Activated CD4-positive, alpha-beta T cell treated with anti-CD3 and anti-CD28 coated beads, Interleukin-2, amount 50 U/mL, for 16 hours (primary cell): ENCODE measurements at regions not wholly inside any gene's neighbourhood (a gene's known extent, or its start where the extent isn't known, plus 50 kb on each side); places are given as distances from the start of the nearest gene placed in this dataset.

Experiments used
- DNase-seq: peaks from one replicate; pipeline ENCODE4 v3.0.0-alpha.2; 2020

- DNase-seq = peak; percentile 88
Measured at GRCh38 chr20:51335329-51335841, 207.1 kb downstream of the NFATC2 start.

DNA sequence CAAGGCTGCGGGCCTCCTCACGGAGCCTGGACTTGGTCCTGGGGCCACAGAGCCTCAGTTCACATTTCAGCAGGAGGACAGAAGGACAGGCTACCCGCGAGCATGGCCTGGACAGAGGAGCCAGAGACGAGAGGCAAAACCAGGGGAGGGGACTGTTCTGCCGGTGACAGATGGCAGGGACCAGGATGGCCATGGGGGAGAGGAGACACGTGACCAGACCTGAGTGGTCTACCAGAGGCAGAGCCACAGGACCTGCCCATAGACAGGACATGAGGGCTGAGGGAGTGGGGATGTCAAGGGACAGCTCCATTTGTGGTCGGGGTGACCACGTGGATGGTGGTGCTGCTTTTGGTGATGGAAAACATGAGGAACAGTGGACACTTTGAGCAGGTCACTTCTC lies 207.9 kb downstream of the NFATC2 start:
- no peak for DNase-seq

GRCh38 chr20:51333971-51334370 lies 208.5 kb downstream of the NFATC2 start:
- no peak for DNase-seq

DNA sequence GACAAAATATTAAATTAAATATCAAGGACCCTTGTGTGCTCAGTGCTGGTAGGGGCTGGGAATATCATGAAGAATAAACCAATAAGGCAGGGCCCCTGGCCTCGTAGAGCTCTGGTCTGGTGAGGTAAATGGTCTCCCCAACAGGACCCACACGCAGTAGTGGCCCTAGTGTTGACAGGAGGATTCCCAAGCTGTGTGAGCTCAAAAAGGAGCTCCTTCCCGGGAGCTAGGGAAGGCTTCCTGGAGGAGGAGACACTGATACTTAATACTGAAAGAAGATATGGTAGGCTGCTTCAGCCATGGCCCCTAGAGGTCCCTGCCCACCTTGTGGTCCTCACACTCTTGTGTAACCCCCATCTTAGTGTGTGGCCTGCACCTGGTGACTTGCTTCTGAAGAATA lies 209.1 kb downstream of the NFATC2 start:
- no peak for DNase-seq

GRCh38 chr20:51331481-51331880 lies 211.0 kb downstream of the NFATC2 start:
- DNase-seq = no peak

GRCh38 chr20:51329845-51330244 lies 212.7 kb downstream of the NFATC2 start:
- no peak for DNase-seq

- no peak for DNase-seq
Measured at GRCh38 chr20:51327251-51327841, 215.2 kb downstream of the NFATC2 start.

- DNase-seq = peak; percentile 23
Measured at GRCh38 chr20:51326201-51326819, 216.2 kb downstream of the NFATC2 start.

DNA sequence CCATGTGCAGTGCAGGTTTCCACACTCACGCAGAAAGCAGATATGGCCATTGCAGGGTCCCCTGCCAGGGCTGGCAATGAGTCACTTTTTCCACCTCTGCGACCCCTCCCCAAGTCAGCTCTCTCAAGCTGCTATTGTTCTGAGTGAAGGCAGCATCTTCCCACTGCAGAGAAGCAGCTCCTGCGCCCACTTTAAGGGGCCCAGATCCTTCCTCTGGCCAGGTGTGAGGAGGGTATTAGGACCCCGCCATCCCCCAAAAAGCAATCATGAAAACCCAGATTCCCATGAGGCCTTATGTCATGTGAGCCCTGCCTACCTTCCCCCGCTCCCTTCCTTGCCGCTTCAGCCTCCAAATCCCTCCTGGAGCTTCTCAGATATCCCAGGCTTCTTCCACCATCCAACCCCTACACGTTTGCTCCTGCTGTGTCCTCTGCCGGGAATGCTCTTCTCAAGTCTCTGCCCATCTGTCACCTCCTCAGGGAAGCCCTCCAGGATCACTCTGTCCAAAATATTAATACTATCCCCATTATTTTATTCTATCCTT lies 220.3 kb downstream of the NFATC2 start:
- DNase-seq = no peak

GRCh38 chr20:51321343-51322163 lies 221.0 kb downstream of the NFATC2 start:
- no peak for DNase-seq

- no peak for DNase-seq
Measured at GRCh38 chr20:51319522-51319921, 223.0 kb downstream of the NFATC2 start.

- peak; percentile 48 for DNase-seq
Measured at GRCh38 chr20:51318058-51318949, 224.2 kb downstream of the NFATC2 start.

GRCh38 chr20:51315390-51315789 lies 227.1 kb downstream of the NFATC2 start:
- no peak for DNase-seq

DNA sequence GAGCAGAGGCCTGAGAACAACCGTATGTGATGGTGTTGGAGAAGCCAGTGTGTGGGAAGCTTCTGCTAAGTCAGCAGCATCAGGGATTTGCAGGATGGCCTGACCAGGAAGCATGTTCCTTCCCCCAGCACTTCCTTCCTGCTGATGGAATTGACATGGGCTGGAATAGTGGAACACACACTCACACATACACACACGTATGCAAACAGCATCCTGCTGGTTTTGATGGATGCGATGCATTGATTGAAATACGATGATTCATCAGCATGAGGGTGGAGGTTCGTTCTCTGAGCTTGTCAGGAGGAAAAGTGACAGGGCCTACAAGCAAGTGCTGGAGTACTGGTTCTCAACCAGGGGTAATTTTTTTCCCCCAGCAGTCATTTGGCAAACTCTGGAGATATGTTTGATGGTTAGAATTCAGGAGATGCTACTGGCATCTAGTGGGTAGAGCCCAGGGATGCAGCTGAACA lies 229.1 kb downstream of the NFATC2 start:
- DNase-seq = no peak

GRCh38 chr20:51312480-51312783 lies 230.1 kb downstream of the NFATC2 start:
- DNase-seq = no peak

DNA sequence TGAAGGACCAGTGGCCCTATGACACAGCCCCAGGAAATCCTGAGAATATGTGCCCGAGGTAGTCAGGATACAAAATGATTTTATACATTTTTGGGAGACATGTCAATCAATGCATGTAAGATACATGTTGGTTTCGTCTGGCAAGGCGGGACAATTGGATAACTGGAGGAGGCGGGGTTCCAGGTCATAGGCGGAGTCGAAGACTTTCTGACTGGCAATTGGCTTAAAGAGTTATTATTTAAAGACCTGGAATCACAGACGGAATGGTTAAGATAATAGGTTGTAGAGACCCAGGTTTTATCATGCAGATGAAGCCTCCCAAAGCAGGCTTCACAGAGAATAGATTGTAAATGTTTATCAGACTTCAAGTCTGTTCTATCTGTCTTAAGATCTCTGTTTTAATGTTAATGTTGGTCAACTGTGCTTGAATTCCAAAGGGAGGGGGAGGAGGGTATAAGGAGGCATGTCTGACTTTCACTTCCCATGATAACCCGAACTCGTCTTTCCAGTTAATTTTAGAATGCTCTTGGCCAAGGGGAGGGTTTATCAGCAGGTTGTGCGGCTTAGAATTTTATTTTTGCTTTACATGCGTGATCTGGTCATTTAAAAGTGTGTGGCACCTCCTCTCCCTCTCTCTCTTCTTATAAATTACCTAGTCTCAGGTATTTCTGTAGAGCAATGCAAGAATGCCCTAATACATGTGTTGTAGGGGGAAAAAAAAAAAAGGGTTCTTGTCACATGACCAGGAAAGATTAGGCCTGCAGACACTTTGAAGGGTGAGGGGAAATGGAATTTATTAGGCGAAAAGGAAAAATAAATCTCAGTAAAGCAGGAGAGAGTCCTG lies 230.7 kb downstream of the NFATC2 start:
- DNase-seq = no peak

GRCh38 chr20:51310216-51310615 lies 232.3 kb downstream of the NFATC2 start:
- no peak for DNase-seq

DNA sequence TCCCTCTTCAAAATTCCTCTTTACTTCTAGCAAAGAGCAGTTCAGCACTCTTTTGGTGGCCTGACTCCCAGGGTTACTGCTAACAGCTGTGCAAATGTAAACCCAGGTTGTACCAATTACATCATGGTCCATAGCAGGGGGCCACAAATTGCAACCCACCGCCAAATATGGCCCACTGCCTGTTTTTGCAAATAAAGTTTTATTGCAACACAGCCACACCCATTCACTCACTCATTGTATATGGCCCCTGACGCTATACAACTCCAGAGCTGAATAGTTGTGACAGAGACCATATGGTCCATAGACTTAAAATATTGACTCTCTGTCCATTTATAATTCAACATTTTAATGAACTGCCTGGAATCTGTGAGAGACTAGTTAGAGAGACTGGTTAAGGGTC lies 233.4 kb downstream of the NFATC2 start:
- DNase-seq = no peak

GRCh38 chr20:51306521-51307358 lies 235.8 kb downstream of the NFATC2 start:
- DNase-seq = peak; percentile 76

DNA sequence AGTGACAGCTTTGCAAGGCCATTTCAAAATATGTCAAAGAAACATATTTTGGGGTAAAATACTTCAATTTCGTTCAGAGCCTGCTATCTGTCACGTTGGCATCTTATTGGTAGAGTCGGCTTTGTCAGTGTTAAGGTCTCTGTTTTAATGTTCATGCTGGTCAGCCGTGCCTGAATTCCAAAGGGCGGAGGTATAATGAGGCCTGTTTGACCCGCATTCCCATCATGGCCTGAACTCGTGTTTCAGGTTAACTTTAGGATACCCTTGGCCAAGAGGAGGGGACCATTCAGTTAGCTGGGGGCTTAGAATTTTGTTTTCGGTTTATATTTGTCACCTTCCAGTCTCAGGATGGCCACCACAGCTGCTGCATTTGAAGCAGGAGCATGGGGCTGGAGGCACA lies 236.4 kb downstream of the NFATC2 start:
- DNase-seq = no peak
